Left ventricle myocardium inferior (tissue), 1 donor: ENCODE measurements at regions not wholly inside any gene's neighbourhood (a gene's known extent, or its start where the extent isn't known, plus 50 kb on each side); places are given as distances from the start of the nearest gene placed in this dataset.

Experiments
- DNase-seq: peaks from one replicate; pipeline ENCODE4 v3.0.0-alpha.2; 2020
- H3K27ac ChIP-seq: fragments of 200-600 bp; replicated peaks from 2 replicates; pipeline ENCODE4 v1.8.0; 2021
- H3K27me3 ChIP-seq: fragments of 200-600 bp; 2 replicates; pipeline ENCODE4 v1.8.0; 2021; ENCODE audit warnings: low read depth
- H3K36me3 ChIP-seq: fragments of 200-600 bp; 2 replicates; pipeline ENCODE4 v1.8.0; 2021
- H3K4me1 ChIP-seq: fragments of 200-600 bp; 2 replicates; pipeline ENCODE4 v1.8.0; 2021
- H3K4me3 ChIP-seq: fragments of 200-600 bp; 2 replicates; pipeline ENCODE4 v1.8.0; 2021; ENCODE audit warnings: mild to moderate bottlenecking, moderate library complexity
- H3K9me3 ChIP-seq: fragments of 200-600 bp; replicated peaks from 2 replicates; pipeline ENCODE4 v1.8.0; 2021
- CTCF ChIP-seq: fragments of 200-600 bp; IDR thresholded peaks from 2 replicates; pipeline ENCODE4 v1.8.0; 2021; ENCODE audit warnings: antibody characterized with exemption, mild to moderate bottlenecking, borderline replicate concordance
- intact Hi-C: fragments of 100-400 bp; cut with micrococcal nuclease; formaldehyde crosslinking; loops from one replicate; pipeline ENCODE4 v1.11.0; 2022
- donor health status: DM: no; HTN: yes; CAD: no; lungs with severe emphysema.

- H3K4me1 ChIP-seq, result no peaks in the 10 kb centered on the region
- DNase-seq, result no peak
- H3K27ac ChIP-seq, result no peak overlapping the region
- intact Hi-C loops, result no loop called here
- no peaks in the 10 kb centered on the region for H3K27me3 ChIP-seq
- H3K4me3 ChIP-seq, result no peak overlapping the region
- no peaks in the 10 kb centered on the region for H3K36me3 ChIP-seq
- TF ChIP-seq CTCF, result no peak
- no peaks in the 10 kb centered on the region for H3K9me3 ChIP-seq
Measured at GRCh38 chr18:39741755-39742466, 2176.3 kb upstream of the CELF4 start.

DNA sequence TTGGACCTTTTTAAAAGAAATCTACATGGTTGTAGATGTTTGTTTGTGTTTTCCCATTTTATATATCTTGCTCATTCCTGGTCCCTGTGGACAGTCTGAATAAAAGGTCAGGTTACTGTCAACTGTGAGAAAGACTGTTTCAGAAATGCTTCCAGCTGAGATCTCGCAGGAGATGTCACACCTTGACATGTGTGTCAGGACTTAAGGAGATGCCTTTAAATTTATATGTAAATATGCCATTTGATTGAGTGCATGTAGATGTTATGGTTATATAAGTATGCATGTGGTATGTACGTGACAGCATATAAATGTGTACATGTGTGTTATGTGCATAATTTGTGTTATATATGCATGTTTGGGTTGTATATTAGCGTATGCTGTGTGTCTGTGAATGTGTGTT lies 2172.3 kb upstream of the CELF4 start:
- DNase-seq, result no peak
- Histone ChIP-seq H3K36me3 (no peaks in the 10 kb centered on the region), H3K9me3 (peaks cover 3% of the 10 kb centered on the region), H3K4me3 (no peak overlapping the region), H3K27me3 (no peaks in the 10 kb centered on the region), H3K27ac (no peak overlapping the region), H3K4me1 (no peaks in the 10 kb centered on the region)
- no peak for TF ChIP-seq CTCF
- intact Hi-C loops, result no loop called here

- TF ChIP-seq CTCF, result no peak
- H3K36me3 ChIP-seq, result no peaks in the 10 kb centered on the region
- no peaks in the 10 kb centered on the region for H3K4me1 ChIP-seq
- no peak for DNase-seq
- no peak overlapping the region for H3K27ac ChIP-seq
- H3K4me3 ChIP-seq, result no peak overlapping the region
- intact Hi-C loops, result no loop called here
- H3K27me3 ChIP-seq, result no peaks in the 10 kb centered on the region
- peaks cover 3% of the 10 kb centered on the region for H3K9me3 ChIP-seq
Measured at GRCh38 chr18:39732918-39733317, 2167.3 kb upstream of the CELF4 start.

DNA sequence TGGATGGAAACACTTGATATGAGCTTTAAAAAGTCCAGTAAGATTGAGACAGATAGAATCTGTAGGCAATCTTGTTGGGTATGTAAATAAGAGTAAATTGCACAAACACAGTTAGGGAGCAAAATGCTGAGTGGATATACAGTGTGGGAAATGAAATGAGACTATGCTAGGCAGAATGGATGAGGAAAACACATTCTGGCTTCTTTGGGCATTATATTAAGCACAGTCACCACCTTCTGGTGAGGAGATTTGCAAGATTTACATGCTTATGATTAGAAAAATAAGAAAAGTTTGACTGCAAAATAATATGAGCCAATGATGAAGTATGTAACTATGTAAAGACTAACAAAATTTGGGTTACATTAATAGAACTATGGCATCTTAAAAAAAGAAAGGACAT lies 2165.0 kb upstream of the CELF4 start:
- DNase-seq, result no peak
- H3K9me3 ChIP-seq, result no peaks in the 10 kb centered on the region
- H3K4me3 ChIP-seq, result no peak overlapping the region
- no peak for TF ChIP-seq CTCF
- H3K36me3 ChIP-seq, result no peaks in the 10 kb centered on the region
- no peak overlapping the region for H3K27ac ChIP-seq
- intact Hi-C loops, result no loop called here
- H3K27me3 ChIP-seq, result no peaks in the 10 kb centered on the region
- no peaks in the 10 kb centered on the region for H3K4me1 ChIP-seq

GRCh38 chr18:39724652-39725051 lies 2159.1 kb upstream of the CELF4 start:
- no peak overlapping the region for H3K27ac ChIP-seq
- no peaks in the 10 kb centered on the region for H3K4me1 ChIP-seq
- intact Hi-C loops, result no loop called here
- H3K27me3 ChIP-seq, result no peaks in the 10 kb centered on the region
- no peaks in the 10 kb centered on the region for H3K9me3 ChIP-seq
- no peak overlapping the region for H3K4me3 ChIP-seq
- no peak for DNase-seq
- no peak for TF ChIP-seq CTCF
- no peaks in the 10 kb centered on the region for H3K36me3 ChIP-seq
